GM12891 (cell line): ENCODE measurements at regions not wholly inside any gene's neighbourhood (a gene's known extent, or its start where the extent isn't known, plus 50 kb on each side); places are given as distances from the start of the nearest gene placed in this dataset.

Source experiments
- DNase-seq: peaks from one replicate; pipeline ENCODE4 v3.0.0; 2011; ENCODE audit warnings: low spot score; ENCODE audit not compliant: insufficient read length
- FAIRE-seq: peaks from 2 replicates; lab custom pipeline; 2011; peaks lifted over from hg19 to GRCh38; lab: Jason Lieb, UNC
- PAX5 ChIP-seq: IDR thresholded peaks from 2 replicates; pipeline ENCODE4 v1.6.1; 2011; ENCODE audit warnings: low read length, moderate library complexity, mild to moderate bottlenecking; ENCODE audit not compliant: insufficient read depth, severe bottlenecking
- POLR2A ChIP-seq: IDR thresholded peaks from 2 replicates; pipeline ENCODE4 v1.6.1; 2011; ENCODE audit warnings: low read depth, low read length, control low read depth
- POLR2AphosphoS5 ChIP-seq: IDR thresholded peaks from 2 replicates; pipeline ENCODE4 v1.6.1; 2011; ENCODE audit warnings: low read depth, low read length, control low read depth
- POU2F2 ChIP-seq: IDR thresholded peaks from 2 replicates; pipeline ENCODE4 v1.6.1; 2011; ENCODE audit warnings: low read depth, mild to moderate bottlenecking, control low read depth, low read length, moderate library complexity
- SPI1 ChIP-seq: IDR thresholded peaks from 2 replicates; pipeline ENCODE4 v1.6.1; 2011; ENCODE audit warnings: low read depth, low read length, control low read depth
- TAF1 ChIP-seq: IDR thresholded peaks from 2 replicates; pipeline ENCODE4 v1.6.1; 2011; ENCODE audit warnings: low read depth, low read length, control low read depth

- DNase-seq (no peak), FAIRE-seq (no peak)
- TF ChIP-seq PAX5: no peak
- no peak for TF ChIP-seq POLR2AphosphoS5
- TF ChIP-seq POLR2A: no peak
- no peak for TF ChIP-seq POU2F2
- TF ChIP-seq TAF1: no peak
- TF ChIP-seq SPI1: no peak
Measured at GRCh38 chr5:62149879-62150278, 156.1 kb upstream of the KIF2A start.

- DNase-seq (no peak), FAIRE-seq (no peak)
Measured at GRCh38 chr5:62152394-62153087, 153.5 kb upstream of the KIF2A start.

GRCh38 chr5:62154758-62155157 is 151.2 kb upstream of the KIF2A start:
- FAIRE-seq: no peak
- DNase-seq: no peak
- TF ChIP-seq POU2F2 (no peak), SPI1 (no peak), TAF1 (no peak), PAX5 (no peak), POLR2A (no peak), POLR2AphosphoS5 (no peak)

More at GRCh38 chr5:62152394-62153087, 153.5 kb upstream of the KIF2A start:
- TF ChIP-seq POLR2A: no peak
- no peak for TF ChIP-seq POU2F2
- no peak for TF ChIP-seq TAF1
- no peak for TF ChIP-seq PAX5
- no peak for TF ChIP-seq SPI1
- TF ChIP-seq POLR2AphosphoS5: no peak

- TF ChIP-seq POU2F2 (no peak), PAX5 (no peak), TAF1 (no peak), POLR2AphosphoS5 (no peak), POLR2A (no peak), SPI1 (no peak)
- DNase-seq: no peak
- no peak for FAIRE-seq
Measured at GRCh38 chr5:62155988-62156387, 150.0 kb upstream of the KIF2A start.

GRCh38 chr5:62167561-62168057 is 138.4 kb upstream of the KIF2A start:
- FAIRE-seq (no peak), DNase-seq (no peak)
- TF ChIP-seq POLR2A (no peak), PAX5 (no peak), SPI1 (no peak), POU2F2 (no peak), TAF1 (no peak)

- DNase-seq (no peak), FAIRE-seq (no peak)
Measured at GRCh38 chr5:62168506-62169281, 137.3 kb upstream of the KIF2A start.

GRCh38 chr5:62178258-62178657 is 127.7 kb upstream of the KIF2A start:
- FAIRE-seq: no peak
- DNase-seq: no peak
- no peak for TF ChIP-seq POU2F2
- no peak for TF ChIP-seq SPI1
- no peak for TF ChIP-seq PAX5
- TF ChIP-seq POLR2AphosphoS5: no peak
- TF ChIP-seq POLR2A: no peak
- TF ChIP-seq TAF1: no peak

More at GRCh38 chr5:62168506-62169281, 137.3 kb upstream of the KIF2A start:
- no peak for TF ChIP-seq POLR2A
- TF ChIP-seq POU2F2: no peak
- TF ChIP-seq TAF1: no peak
- TF ChIP-seq SPI1: no peak
- TF ChIP-seq POLR2AphosphoS5: no peak
- no peak for TF ChIP-seq PAX5

GRCh38 chr5:62182802-62183201 is 123.2 kb upstream of the KIF2A start:
- FAIRE-seq: no peak
- no peak for DNase-seq
- TF ChIP-seq TAF1: no peak

- DNase-seq (no peak), FAIRE-seq (no peak)
- TF ChIP-seq POU2F2 (no peak), PAX5 (no peak), POLR2AphosphoS5 (no peak), SPI1 (no peak), TAF1 (no peak), POLR2A (no peak)
Measured at GRCh38 chr5:62183727-62184126, 122.3 kb upstream of the KIF2A start.
